ENCODE measurements at regions not wholly inside any gene's neighbourhood (a gene's known extent, or its start where the extent isn't known, plus 50 kb on each side); places are given as distances from the start of the nearest gene placed in this dataset.
"Not testable (repeated sequence)": the region's sequence is repeated elsewhere in the genome, so short reads cannot be mapped to it uniquely, and the experiment has no call there.

DNA sequence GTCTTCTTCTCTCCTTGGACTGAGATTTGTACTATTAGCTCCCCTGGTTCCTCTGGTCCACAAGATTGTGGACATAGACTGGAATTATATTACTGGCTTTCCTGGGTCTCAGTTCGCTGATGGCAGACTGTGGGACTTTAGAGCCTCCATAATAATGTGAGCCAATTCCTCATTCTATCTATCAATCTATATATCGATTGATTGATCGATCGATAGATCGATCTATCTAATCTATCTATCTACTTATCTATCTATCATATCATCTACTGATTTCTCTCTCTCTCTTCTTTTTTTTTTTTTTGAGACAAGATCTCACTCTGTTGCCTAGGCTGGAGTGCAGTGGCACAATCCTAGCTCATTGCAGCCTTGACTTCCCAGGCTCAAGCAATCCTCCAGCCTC, 51.5 kb upstream of the DDR1 start:
- DNase-seq = no peak

DNA sequence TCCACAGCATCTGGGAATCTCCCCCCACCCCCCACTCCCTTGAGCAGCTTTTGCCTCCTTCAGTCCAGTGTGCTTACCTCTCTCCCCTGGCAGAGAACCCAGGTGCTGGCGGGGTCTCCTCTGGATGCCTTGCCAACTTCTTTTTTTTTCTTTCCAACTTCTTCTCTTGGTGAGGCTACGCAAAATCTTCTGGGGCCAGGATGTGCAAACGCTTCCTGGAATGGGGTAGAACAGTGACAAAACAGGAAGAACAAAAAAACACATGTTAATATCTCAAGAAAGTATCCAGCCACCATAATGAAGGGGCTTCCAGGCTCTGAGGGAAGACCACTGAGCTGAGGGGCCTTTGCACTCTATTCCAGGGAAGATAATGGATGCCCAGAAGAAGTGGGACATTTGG, 53.9 kb upstream of the DDR1 start:
- DNase-seq = no peak

DNA sequence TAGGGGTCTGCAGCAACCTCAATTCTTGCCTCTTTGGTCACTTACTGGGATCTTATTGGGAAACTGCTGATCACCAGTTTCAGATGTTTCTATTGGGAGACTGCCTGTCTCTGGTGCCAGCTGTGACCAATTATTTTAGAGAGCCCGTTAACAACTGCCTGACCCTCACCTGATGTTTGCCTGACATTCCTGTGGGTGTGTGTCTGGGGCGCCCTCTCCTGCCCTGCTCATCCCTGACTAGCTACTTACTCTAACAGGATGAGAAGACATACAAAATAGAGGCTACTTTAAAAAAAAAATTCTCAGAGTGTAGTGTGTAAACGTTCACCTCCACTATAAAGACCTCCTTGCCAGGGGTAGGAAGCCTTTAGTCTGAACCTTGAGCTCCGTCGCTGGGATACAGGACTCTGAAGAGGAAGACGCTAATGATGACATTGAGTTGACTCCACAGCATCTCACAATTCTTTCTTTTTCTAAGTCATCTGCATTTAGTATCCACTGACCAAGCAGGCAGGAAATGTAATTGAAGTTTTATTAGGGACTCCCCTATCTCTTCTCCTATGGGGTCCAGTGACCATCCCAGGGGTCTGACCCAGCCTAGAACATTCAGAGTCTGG, 54.6 kb upstream of the DDR1 start:
- no peak for DNase-seq

DNA sequence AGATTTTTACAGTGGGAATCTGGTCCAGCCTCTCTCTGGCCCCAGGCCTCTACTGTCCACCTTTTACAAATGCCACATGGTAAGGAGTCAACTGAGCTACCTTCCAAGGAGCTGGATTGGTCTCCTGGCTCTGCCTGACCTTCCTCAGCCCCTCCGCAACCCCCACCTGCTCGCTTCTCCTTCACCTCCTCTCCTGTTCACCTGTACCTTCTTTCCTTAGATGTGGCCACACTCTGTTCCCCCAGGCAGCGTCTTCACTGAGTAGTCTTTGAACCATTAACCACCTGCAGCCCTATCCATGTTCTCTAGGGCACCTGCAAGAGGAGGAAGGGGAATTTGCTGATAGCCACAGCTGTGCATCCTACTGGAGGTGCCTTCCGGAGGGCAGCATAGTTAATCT, 55.3 kb upstream of the DDR1 start:
- no peak for DNase-seq

DNA sequence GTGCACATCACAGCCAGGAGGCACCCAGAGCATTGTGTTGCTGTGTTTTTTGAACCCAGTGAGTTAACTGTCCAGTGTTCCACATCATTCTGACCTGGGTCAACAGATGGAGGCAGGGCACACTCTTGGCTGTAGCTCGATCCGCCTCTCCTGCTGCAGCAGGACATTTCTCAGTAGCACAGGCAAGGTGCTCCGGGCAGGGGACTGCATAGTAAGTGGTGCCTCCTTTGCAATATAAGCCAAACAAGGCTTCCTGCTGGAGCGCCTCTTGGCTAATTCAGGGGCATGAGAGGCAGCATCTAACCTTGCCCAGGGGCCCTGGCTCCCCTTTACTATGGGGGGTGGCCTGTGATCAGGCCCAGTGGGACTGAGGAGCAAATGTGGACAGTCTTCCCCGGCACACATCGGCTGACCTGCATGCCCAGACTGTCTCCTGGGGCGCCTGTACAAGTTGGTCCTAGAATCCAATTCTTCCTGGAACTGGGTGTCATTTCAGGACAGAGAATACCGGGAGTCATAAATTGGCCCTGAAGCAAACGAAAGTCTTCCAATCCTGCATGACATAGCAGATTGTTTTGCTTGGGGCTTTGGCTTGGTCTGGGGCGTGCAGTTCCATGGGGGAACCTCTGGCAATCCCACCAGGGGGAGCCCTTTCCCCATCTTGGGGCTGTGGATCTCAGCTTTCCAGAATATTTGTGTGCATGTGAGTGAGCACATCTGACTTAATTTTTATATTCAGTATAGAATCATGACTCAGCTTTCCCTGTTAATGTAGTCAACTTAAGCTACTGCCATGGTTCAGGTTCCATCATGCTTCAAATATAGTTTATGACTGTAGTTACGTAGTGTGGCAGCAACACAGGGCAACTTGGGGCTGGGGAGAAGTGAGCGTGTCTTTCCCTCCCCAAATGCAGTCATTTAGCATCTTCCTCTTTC, 56.0 kb upstream of the DDR1 start:
- peak; percentile 81 for DNase-seq

DNA sequence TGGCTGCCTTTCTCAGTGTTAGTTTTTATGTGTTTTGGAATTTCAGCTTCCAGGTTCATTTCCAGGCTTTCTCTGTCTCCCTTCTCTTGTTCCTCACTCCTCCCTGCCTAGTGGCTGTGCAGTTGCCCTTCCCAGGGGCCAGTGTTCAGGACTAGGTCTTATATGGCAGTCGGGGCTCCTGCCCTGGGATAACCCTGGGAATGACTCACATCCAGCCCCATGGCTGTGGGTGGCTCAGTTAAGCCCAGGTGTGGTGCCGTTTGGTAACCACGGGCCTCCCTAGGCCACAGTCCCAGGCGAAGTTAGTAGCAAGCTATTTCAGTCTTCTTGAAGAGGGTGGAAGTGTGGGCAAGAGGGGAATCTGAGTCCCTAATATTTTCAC, 57.4 kb upstream of the DDR1 start:
- no peak for DNase-seq

DNA sequence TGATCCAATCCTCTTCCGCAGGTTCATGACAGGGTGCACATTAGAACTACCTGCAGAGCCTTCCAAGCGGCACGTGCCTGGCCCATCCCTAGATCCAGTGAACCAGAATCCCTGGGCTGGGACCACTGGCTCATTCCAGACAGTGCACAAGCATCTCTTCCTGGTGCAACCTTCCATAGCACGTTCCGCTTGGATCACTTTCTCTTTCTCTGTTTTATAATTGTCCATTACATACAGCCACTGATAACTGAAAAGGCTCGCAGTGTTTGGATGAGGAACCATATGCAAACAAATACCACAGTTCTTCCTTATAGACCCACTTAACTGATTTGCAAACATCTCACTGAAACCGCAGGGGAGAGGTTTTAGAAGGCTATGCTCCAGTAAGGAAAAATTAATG, 59.6 kb upstream of the DDR1 start:
- DNase-seq = no peak

DNA sequence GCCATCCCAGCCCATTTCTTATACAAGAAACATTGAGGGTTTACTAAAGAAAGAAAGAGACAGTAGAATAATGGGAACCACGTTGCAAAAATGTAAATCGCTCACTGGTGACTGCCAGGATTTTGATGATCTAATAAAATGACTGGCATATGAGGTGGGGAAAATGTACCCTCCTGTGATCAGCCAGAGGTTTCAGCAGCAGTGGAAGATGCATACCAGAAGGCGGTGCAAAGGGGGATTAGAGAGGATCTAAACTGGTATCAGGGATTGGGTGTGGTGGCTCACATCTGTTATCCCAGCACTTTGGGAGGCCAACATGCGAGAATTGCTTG, 60.8 kb upstream of the DDR1 start:
- DNase-seq = no peak

DNA sequence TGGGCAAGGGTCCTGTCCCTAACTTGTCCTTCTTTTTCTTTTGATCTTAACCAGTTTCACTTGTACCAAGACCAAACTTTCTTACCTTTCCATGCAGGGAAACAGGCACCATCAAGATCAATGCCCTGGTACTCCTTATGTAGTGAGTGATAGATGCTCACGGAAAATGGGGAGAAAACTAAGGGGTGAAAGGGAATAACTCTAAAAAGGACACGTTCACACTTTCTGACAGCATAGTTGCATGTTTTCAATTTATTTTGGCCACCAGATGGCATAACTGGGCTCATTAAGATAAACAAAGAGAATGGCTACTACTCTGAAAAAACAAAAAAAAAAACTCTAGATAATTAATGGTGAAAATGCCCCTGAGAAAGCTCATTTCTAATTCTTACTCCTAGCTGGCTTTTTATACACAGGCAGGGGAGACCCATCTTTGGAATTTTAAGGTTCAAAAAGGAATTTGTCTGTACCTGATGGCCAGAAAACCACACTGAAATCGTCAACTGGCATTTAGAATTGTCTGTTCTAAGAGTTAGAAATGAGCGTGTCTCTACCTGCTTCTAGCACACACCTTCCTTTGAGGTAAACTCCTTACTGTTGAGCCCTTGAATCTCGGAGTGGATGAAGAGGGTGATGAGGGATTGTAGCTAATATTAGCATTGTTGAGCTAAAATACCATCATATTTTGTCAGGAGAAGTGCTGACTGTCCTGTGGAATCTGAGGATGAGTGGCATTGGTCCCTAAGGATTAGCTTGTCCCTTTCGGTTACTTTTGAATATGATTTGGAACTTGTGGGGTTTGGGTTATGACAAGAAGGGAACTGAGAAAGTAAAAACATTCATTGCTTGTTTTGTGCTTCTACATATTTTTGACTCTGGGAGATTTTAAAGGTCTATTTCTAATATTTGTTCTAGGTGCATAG, 62.2 kb upstream of the DDR1 start:
- DNase-seq = no peak

DNA sequence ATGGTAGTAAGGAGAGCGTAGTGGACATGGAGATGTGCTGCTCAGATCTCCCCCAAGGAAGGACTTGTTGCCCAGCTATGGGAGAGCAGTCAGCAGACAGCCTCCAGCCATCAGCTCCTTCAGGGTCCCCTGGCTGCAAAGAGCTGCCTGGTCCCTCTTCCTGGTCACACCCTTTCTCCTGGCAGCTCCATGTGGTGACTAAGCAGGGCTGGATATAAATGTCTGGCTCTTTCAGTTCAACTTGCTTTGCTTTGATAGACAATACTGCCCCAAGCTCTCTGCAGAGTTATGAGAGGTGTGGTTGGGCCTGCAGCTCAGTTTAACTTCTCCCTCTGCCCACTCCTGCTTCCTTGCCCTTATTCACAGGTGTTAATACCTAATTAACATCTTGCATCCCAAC, 64.1 kb upstream of the DDR1 start:
- no peak for DNase-seq

DNA sequence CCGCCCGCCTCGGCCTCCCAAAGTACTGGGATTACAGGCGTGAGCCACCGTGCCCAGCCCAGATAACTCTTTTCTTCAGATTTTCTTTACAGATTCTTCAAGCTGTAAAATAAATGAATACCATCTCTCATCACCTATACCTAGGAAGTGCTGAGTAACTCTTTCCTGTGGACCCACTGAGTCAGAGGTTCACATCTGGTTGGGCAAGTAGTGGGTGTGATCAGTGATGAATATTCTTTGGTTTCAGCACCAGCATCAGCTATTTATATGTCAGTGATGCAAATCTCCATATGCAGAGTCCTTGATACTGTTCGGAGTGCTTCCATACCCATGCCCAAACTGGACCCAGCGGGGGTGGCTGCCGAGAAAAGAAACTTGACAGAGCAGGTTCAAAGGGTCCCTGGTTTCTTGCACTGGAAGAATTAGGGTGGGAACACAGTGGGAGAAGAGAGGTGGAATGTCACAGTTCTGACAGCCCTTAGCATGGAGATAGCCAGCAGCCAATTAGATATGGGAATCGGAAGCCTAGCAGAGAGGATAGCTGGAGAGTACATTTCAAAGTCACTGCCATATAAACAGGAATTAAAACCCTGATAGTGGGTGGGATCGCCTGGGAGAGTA, 64.9 kb upstream of the DDR1 start:
- DNase-seq = no peak

DNA sequence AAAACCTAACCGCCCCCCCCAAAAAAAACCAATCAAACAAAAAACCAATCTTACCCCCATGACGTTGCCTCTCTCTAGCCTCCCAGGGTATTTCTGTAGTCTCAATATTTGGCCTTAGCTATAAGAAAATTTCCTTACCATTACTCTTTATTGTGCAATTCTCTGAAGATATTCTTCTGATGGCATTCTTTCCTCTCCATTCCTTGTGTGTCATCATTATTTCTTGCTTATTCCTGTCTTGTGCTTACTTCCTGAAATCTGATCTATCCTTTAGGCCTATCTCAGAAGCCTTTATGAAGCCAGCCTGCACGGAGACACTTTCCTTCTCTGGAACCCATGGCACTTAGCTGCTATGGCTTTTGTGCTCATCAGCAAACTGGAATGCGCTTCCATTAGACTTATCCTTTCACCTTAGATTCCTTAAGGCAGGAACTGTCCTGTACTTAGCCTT, 65.9 kb upstream of the DDR1 start:
- DNase-seq = no peak

DNA sequence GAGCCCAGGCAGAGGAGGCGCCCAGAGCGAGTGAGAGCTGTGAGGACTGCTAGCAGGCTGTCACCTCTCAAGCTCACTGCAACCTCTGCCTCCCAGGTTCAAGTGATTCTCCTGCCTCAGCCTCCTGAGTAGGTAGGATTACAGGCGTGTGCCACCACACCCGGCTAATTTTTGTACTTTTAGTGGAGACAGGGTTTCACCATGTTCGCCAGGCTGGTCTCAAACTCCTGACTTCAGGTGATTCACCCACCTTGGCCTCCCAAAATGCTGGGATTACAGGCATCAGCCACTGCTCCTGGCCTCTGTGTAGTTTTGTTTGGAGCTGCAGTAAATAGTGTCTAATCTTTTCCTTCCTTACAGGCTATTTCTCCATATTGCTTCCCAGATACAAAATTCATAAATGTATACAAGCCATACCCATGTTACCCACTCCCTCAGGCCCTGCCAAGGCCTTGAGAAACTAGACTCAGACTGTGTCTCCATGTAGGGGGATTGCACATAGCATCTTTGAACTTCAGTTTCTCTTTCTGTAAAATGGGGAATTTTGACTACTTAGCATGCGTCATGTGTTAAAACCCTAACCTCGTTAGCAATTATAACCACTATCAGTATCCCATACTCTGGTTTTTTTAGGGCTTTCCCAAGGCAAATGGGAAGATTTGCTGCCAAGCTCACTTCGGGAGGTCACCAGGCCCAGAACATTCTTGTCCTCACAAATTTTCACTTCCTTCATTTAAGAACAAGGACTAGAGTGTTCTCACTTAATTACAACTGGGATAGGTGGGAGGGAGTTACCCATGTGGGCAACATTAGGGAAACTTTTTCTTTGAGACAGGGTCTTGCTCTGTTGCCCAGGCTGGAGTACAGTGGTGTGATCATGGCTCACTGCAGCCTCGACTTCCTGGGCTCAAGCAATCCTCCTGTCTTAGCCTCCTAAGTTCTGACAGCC, 67.3 kb upstream of the DDR1 start:
- DNase-seq = no peak

DNA sequence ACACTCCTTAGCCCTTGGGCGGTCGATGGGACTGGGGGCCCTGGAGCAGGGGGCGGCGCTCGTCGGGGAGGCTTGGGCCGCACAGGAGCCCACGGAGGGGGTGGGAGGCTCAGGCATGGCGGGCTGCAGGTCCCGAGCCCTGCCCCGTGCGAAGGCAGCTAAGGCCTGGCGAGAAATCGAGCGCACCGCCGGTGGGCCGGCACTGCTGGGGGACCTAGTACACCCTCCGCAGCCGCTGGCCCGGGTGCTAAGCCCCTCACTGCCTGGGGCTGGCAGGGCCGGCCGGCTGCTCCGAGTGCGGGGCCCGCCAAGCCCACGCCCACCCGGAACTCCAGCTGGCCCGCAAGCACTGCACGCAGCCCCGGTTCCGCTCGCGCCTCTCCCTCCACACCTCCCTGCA, 68.0 kb upstream of the DDR1 start:
- not testable (repeated sequence) for DNase-seq

DNA sequence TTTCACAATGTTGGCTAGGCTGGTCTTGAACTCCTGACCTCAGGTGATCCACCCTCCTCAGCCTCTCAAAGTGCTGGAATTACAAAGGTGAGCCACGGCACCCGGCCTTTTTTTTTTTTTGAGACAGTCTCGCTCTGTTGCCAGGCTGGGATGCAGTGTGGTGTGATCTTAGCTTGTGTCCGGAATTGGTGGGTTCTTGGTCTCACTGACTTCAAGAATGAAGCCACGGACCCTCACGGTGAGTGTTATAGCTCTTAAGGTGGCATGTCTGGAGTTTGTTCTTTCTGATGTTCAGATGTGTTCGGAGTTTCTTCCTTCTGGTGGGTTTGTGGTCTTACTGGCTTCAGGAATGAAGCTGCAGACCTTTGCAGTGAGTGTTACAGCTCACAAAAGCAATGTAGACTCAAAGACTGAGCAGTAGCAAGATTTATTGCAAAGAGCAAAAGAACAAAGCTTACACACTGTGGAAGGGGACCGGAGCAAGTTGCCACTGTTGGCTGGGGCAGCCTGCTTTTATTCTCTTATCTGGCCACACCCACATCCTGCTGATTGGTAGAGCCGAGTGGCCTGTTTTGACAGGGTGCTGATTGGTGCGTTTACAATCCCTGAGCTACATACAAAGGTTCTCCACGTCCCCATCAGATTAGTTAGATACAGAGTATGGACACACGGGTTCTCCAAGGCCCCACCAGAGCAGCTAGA, 69.1 kb upstream of the DDR1 start:
- DNase-seq = not testable (repeated sequence)

DNA sequence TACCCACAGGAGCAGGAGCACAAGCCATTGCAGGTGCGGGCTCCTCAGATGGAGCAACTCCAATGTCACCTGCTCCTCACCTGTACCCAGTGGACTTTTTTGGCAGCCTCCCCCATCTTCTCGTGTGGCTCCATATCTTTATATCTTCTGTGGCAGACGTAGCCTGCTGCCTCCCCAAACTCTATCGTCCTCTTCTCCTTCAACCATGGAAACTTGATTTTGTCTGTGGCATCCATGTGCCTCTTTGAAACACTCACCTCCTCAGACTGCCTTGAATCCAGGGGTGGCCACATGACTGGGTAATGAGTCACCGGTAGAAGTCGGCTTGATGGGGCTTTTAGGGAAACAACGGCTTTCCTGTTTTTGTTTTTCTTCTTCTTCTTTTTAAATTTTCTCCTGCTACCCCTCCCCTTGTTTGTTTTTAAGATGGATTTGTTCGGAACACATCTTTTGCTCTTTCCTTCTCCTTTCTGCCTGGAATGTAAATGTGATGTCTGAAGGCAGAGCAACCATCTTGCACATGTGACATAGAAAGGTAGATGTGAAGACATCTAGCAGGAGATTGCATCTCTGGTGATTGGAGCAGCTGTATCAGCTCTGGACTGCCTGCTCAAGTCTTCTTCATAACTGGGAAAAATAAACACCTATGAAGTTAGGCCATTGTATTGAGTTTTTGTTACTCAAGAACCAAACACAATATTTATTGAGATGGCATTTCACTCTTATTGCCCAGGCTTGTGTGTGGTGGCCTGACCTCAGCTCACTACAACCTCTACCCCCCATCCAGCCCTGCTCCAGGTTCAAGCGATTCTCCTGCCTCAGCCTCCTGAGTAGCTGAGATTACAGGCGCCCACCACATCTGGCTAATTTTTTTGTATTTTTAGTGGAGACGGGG, 69.9 kb upstream of the DDR1 start:
- DNase-seq = no peak

DNA sequence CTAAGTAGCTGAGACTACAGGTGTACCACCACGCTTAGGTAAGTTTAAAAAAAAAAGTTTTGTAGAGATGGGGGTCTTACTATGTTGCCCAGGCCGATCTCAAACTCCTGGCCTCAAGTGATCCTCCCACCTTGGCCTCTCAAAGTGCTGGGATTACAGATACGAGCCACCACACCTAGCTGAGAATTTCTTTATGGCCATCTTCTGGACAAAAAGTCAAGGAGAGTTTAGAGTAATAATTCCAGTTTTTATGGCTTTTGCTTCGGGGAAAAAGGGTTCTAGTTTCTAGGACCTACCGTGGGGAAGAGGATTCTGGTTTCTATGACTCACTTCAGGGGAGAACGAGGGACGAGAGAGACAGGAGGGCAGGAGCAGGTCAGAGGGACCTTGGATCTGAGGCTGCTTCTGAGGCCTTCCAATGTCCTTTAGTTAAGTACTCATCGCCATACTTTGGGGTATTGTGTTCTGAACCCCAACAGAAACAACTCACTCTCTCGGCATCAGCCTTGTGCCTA, 69.3 kb upstream of the IER3 start:
- no peak for DNase-seq

DNA sequence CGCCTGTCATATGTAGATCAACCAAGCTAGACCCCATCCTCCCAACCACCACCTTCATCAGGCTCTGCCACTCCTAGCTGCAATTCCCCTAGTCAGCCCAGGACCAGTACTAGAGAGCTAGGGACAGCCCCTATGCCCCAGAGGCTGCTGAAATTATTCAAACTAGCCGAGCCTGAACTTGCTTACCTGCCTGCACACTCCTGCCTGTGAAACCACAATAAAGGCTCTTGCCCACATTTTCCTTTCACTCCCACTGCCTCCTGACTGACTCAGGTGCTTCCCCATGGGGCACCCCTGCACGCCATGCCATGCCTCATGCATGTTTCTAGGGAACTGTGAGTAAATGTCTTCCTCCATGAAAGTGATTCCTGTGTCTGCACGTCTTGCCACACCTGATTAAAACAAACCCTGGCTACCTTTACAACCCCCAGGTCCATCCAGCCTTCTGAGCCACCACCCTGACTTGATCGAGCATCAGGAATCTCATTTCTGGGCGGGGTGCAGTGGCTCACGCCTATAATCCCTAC, 66.5 kb upstream of the IER3 start:
- DNase-seq = no peak

DNA sequence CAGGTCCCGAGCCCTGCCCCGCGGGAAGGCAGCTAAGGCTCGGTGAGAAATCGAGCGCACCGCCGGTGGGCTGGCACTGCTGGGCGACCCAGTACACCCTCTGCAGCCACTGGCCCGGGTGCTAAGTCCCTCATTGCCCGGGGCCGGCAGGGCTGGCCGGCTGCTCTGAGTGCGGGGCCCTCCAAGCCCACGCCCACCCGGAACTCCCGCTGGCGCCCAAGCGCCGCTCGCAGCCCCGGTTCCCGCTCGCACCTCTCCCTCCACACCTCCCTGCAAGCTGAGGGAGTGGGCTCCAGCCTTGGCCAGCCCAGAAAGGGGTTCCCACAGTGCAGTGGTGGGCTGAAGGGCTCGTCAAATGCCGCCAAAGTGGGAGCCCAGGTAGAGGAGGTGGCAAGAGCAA, 63.2 kb upstream of the IER3 start:
- not testable (repeated sequence) for DNase-seq
